ELR (cell line): ENCODE measurements at regions not wholly inside any gene's neighbourhood (a gene's known extent, or its start where the extent isn't known, plus 50 kb on each side); places are given as distances from the start of the nearest gene placed in this dataset.
A peak's percentile ranks its signal among the peaks of the same experiment; 100 is the strongest.

Experiments
- DNase-seq: peaks from one replicate; pipeline ENCODE4 v3.0.0-alpha.2; 2015; ENCODE audit warnings: low read depth

DNA sequence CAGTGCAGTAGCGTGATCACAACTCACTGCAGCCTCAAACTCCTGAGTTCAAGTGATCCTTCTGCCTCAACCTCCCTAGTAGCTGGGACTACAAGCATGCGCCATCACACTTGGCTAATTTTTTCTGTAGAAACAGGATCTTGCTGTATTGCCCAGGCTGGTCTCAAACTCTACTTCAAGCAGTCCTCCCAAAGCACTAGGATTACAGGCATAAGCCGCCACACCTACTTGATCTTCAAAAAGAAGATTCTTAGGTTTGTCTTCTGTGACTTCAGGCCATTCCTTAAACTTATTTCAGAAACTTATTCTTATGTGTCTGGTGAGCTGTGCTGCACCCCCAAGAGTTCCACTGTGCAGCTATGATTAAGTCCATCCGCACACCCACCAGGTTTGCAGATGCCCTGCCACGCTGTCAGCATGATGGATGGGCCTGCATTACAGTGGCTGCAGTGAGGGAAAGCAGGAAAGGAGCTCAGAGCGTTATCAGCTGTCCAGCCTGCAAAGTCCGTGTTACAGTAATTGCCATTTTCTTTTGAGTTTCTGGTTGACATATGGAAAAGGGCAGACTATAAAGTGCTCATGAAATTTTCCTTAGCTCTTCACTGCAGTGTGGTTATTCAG lies 146.6 kb downstream of the AASDH start:
- no peak for DNase-seq

DNA sequence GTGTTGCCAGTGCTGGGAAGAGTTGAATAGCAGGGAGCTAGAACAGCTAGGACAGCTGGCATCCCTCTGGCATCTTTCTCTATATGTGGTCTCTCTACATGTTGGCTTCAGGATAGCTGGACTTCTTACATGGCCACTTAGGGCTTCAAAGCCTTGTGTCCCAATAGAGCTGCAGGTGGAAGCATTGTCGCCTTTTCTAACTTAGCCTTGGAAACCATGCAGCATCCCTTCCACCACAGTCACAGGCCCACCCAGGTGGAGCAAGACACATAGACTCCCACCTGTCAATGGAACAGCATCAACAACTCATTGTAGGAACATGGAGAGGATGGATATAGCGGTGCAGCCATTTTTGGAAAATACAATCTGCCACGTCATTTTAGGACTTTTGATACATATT lies 149.0 kb downstream of the AASDH start:
- no peak for DNase-seq

DNA sequence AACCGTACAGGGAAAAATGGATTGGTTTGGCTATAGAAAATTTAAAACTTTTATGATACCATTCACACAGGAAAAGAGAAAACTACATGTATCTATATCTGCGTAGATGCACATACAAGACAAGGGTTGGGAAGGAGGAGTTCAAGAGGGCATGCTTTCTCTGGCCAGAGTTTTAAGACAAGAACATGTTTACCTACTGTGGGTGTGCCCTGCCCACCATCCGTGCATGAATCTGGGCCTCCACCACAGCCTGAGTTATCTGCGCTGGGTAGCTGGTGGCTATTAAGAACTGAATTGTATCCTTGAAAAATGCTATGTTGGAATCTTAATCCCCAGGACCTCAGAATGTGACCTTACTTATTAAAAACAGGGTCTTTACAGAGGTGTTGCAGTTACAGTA lies 151.6 kb downstream of the AASDH start:
- no peak for DNase-seq

DNA sequence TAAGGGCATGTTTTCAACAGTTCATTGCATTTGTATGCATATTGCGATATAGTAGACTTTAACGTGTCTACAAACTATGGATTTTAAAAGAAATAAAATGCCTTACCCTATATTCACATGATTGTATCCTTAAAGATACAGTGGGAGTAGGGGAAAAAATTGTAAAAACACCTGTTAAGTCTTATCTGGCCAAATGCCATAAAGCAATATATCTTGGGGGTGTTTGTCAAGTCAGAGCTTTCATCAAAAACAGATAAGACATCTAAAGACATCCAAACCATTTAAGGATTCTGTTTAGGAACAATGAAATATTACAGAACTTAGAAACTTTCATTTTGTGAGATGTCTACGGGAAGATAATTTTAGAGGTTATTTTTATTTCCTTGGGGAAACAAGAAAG lies 152.3 kb downstream of the AASDH start:
- no peak for DNase-seq

DNA sequence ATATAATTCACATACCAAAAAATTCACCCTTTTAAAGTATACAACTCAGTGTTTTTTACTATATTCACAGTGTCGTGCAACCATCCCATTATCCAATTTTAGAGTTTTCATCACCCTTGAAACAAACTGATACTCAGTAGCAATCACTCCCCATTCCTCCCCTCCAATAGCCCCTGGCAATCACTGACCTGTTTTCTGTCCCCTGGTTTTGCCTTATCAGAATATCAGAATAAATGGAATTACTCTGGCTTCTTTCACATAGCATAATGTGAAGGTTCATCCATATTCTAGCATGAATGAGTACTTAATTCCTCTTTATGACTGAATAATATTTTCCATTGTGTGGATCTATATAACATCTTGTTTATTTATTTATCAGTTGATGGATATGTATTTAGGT lies 153.2 kb downstream of the AASDH start:
- DNase-seq: no peak

DNA sequence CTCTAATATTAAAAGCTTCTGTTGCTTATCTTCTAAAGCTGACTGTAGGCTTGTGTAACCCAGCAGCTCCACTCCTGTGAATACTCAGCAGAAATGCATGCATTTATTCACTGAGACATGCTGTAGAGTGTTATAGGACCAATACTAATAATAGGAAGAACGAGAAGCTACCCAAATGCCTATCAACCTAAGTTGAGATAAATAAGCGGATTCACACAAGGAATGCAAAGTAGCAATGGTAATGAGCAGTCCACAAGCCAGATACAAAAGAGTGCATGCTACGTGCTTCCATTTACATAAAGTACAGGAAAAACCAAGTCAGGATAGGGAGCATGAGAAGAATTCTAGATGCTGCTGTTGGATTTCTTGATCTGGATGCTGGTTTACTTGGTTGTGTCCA lies 155.9 kb downstream of the AASDH start:
- DNase-seq: no peak

DNA sequence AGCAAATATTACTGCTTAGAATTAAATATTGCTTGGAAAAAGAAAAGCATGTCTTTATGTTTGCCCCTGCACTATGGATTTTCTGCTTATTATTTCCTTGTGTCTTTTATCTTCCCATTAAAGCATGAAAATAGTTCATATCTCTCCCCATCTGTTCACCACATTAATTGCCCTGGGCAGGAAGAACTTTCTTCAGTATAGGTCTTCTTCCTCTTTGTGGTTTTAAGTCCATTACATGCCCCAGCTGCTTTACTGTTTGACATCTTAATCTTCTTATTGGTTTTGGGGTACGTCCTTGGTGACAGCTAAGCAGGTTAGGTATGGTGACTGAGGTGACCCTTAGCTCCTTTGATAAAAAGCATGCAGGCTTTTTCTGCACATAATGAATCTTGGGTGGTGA lies 157.3 kb downstream of the AASDH start:
- no peak for DNase-seq

DNA sequence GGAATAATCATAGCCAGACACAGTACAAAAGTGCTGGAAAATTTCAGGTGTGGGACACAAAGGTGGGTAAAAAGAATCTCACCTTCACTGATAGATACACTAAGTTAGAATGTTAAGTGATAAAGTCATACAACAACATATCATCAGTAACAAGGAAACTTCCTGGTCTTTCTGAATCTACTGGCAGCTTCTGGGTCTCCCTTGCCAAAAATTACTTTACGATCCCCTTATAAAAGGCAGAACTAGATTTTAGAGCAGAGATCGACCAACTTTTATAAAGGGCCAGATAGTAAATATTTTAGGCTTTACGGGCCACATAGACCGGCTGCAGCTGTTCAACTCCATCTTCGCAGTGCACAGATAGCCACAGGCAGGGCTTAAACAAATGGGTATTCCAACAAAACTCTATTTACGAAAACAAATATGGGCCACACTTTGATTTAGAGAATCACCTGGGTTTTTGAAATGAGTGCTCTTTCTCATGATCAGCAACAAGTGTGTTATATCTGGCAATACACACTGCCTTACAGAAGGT lies 159.9 kb downstream of the AASDH start:
- DNase-seq: no peak

DNA sequence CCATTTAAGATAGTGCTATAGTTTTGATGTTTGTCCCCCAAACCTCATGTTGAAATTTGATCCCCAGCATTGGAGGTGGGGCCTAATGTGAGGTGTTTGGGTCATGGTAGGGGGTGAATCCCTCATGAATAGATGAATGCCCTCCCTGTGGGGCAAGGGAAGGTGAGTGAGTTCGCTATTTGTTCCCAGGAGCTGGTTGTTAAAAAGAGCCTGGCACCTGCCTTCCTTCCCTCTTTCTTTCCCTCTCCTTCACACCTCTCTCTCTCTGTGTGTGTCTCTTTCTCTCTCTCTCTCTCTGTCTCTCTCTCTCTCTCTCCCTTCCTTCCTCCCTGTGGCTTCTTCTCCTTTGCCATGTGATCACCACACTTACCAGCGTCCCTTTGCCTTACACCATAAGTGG lies 160.7 kb downstream of the AASDH start:
- no peak for DNase-seq

DNA sequence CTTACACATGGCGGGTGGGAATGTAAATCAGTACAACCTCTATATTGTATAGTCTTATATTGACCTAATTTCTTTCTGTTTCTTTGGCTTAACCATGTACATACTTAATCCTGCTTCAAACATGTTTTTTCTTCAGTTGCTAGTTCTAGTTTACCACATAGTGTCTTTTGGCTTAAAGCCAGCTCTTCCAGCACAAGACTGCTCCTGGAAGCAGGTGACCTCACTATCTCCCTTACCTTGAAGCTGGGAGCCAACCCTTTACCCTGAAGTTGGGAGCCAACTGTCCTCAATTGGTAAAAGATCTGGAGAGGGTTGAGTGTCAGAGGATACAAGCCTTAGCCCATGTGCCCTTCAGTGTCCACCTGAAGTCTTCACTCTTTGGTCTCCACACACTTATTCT lies 162.7 kb downstream of the AASDH start:
- no peak for DNase-seq

DNA sequence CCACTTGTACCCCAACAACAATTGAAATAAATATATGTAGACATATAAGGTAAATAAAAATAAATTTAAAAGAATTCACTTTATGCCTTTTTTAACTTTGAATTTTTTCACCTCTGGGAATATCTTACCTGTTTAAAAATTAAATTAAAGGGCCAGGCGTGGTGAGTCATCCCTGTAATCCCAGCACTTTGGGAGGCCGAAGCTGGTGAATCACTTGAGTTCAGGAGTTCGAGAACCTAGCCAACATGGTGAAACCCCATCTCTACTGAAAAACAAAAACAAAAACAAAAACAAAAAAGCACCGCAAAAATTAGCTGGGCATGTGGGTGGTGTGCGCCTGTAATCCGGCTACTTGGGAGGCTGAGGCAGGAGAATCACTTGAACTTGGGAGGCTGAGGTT lies 164.8 kb downstream of the AASDH start:
- DNase-seq: no peak

DNA sequence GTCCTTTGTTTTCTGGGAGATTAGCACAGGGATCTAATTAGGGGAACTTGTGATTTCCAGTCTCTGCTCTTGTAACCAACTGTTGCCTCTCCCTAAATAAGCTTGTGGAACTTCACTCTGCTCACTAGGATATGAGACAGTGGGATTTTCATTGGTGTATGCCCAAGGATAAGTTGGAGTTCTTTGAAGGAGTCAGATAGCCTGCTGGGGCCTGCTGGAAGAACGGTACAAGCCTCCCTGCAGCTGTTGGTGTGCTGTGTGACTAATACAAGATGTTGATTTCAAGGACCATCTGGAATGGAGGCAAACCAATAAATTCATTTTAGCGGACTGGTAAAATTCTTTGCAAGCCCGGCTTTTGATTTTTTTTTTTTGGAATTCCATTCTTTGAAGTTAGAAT lies 167.0 kb downstream of the AASDH start:
- DNase-seq: no peak

DNA sequence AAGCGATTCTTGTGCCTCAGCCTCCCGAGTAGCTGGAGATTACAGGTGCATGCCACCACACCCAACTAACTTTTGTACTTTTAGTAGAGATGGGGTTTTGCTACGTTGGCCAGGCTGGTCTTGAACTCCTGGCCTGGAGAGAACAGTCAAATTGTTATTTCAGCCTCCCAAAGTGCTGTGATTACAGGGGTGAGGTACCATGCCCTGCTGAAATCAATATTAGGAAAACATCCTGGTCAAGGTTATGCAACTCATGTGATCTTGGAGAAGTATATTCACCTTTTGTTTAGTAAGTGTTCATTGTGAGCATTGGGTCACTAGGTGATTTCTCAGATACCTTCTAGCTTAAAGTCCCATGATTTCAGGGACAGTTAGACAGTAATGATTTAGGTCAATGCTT lies 167.8 kb downstream of the AASDH start:
- no peak for DNase-seq

DNA sequence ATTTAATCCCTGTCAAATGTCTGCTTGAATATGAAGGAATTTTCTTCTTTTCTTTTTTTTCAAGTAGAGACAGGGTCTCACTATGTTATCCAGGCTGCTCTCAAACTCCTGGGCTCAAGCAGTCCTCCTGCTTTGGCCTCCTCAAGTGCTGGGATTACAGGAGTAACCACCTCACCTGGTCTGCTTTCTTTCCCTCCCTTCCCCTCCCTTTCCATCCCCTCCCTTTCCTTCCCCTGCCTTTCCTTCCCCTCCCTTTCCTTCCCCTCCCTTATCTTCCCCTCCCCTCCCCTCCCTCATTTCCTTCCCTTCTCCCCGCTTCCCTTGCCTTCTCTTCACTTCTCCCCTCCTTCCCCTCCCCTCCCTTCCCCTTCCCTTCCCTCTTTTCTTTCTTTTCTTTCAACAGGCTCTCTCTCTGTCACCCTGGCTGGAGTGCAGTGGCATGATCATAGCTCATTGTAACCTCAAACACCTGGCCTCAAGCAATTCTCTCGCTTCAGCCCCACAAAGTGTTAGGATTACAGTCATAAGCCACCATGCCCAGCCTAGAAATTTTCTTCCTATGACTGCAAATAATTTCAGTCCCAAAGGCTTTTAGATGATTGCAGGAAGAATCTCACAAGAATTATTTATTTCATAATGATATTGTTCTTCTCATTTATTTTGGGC lies 168.9 kb downstream of the AASDH start:
- DNase-seq: no peak

DNA sequence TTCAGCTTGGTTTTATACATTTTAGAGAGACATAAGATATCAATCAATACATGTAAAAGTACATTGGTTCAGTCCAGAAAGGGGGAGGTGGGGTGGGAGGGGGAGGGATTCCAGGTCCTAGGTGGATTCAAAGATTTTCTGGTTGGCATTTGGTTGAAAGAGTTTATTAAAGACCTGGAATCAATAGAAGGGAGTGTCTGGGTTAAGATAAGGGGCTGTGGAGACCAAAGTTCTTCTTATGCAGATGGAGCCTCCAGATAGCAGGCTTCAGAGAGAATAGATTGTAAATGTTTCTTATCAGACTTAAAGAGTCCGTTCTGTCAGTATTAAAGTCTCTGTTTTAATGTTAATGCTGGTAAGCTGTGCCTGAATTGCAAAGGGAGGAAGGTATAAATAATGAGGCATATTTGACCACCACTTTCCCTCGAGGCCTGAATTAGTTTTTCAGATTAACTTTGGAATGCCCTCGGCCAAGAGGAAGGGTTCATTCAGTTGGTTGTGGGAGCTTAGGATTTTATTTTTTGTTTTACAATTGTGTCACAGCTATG lies 169.9 kb downstream of the AASDH start:
- no peak for DNase-seq

DNA sequence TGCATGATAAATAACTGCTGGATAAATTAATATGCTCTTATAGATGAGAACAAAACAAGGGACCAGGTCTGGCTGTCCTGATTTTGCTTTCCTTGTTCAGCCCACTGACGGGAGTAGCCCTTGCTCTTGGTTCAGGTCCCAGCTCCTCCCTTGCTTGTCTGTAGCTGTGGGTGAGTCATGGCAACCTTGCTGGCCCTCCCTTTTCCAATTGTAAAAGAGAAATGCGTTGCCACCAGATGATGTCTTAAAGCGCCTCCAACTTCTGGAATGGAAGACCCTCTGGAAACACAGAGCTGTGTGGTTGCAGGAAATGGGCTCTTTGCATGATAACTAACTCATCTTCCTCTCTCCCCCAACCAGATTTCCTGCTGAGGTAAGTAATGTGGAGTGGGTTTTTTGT lies 171.4 kb downstream of the AASDH start:
- DNase-seq: peak; percentile 57

DNA sequence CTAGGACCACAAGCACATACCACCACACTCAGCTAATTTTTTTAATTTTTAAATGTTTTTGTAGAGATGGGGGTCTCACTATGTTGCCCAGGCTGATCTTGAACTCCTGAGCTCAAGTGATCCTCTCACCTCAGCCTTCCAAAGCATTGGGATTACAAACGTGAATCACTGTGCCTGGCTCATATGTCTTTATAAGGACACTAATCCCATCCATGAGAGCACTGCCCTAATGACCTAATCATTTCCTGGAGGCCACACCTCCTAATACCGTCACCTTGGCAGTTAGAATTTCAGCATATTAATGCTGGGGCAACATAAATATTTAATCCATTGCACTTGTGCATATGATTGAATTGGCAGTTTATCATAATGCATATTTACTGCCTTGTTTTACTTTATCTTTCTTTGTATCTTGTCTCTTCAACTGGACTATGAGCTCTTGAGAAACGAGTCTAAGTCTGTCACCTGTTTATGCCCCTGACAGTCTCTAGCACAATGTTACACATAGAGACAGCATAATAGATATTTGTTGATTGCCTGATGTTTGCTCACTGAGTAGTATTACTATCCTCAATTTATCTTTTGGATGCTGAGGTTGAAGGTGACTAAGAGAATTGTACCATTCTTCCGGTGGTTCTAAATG lies 172.0 kb downstream of the AASDH start:
- DNase-seq: peak; percentile 3

DNA sequence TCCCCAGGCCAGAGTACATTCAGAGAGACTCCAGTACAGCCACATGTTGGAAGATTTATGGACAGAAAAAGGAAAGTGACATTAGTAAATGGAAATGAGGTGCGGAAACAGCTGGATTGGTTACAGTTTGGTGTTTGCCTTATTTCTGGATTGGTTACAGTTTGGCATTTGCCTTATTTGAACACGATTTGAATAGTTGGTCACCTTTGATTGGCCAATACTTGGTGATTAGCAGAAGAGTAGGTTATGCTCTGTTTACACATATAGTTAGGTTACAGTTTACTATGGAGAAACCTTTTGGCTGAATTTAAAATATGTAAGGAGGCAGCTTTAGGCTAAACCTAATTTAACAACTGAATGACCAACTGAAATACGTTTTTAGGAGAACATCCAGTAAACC lies 173.7 kb downstream of the AASDH start:
- no peak for DNase-seq

DNA sequence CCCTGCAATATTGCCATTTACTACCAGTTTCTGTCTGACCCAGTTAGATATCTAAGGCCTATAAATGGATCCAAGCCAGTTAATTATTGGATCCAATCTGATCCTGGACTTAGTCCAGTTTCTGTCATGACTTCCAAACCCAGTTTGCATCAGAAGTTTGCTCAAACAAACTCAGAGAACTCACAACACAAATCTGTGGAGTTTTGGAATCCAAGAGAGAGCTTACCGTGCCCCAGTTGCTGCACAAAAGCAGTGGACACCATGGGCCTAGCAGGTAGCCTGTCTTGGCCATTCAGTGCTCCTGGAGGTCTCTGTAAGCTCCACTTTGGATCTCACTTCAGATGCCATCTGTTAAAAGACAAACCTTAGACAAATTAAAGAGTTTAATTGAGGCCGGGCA lies 174.5 kb downstream of the AASDH start:
- DNase-seq: no peak

DNA sequence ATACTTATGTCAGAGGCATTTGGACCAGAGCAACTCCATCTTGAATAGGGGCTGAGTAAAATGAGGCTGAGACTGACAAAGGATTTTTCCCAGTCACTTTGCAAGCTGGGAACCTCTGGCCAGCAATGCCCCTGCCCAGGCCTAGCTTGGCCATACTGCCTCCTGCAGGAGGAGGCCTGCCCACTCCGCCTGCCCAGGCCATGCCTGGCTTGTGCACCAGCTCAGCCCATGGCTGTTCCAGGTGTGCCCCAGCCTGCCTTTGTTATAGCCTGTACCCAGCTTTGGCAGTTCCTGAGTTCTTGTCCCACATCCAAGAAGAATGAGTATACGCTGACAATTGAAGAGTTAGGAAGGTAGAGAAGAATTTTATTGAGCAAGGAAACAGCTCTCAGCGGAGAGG lies 176.1 kb downstream of the AASDH start:
- no peak for DNase-seq

DNA sequence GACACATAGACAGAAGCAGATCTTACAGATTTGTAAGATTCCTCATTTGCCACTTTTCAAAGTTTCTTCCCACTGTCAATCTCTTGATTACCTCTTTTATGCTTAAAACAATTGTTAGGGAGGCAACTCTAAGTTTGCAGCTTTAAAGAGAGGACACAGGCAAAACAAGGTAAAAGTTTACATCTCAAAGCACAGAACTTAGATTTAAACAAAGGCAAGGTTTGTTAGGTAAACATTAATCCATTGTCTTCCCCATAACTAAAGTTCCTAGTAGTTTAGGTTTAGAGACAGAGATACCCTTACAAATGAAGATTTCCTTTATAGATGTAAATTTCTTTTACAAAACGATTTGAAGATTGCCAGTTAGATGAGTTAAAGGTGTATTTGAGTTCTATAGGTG lies 176.9 kb downstream of the AASDH start:
- no peak for DNase-seq

DNA sequence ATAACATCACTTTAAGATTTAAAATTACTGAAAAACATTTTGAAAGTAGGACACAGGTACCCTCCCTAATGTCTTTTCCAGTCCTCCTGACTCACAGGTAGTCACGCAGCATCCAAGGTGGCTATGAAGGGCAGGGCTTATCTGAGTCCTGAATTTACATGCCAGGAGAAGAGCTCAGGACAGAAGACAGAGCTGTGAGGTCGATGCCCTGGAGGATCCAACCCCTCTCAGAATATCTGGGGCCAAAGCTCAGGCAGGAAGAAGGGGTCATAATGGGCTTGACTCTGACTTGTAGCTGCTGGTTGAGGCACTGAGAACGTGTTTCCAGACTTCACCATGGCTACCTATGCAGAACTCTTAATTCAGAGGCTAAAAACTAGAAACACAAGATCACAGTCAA lies 177.5 kb downstream of the AASDH start:
- DNase-seq: no peak

DNA sequence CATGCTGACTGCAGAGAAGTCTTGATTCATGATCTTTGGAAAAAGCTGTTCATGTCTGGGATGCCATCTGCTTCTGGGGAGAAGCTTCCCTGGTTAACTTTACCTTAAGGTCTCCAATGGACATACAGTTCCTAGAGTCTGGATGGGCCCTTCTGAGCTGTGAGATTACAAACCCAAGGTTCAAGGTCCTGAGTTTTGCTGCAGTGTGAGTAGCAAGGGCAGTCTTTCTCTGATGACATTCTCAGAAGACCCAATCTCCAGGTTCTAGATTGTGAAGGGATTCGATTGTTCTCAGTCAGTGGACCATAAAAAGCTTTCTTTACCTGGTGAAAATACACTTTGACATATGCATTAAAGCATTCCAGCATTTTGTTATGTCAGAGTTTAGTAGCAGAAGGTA lies 179.2 kb downstream of the AASDH start:
- no peak for DNase-seq
